ENCODE measurements at regions not wholly inside any gene's neighbourhood (a gene's known extent, or its start where the extent isn't known, plus 50 kb on each side); places are given as distances from the start of the nearest gene placed in this dataset.

DNA sequence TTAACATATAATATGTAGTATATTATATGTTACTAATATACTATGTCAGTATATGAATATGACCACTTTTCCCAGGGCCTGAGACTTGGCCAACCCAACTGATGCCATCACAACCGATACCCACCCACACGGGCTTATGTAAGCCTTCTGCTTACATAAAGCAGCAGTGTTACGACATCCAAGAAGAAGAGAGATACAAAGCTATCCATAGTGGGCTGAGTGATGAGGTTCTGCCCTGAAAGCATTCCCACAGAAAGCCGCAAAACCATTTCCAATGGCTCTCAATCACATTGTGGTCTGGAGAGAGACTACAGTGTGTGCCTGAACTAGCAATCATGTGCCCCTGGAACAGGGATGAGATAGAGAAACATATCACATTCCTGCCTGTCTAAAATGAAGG is 177.9 kb downstream of the PLOD2 start:
- DNase-seq, result peak in 2 of 3 donors; percentile 8 to 17

Data from suppressor macrophage treated with lipopolysaccharide for 1 hour (primary cell).